ENCODE measurements at regions not wholly inside any gene's neighbourhood (a gene's known extent, or its start where the extent isn't known, plus 50 kb on each side); places are given as distances from the start of the nearest gene placed in this dataset.

GRCh38 chr3:30399394-30400181 lies 206.8 kb upstream of the TGFBR2 start:
- Histone ChIP-seq H3K9ac (ENCODE audit: low read length in 3 of 3) (no peak overlapping the region), H3K36me3 (ENCODE audit: control insufficient read depth in 2 of 3, insufficient read depth in 3 of 3, low read length in 3 of 3) (no peaks in the 10 kb centered on the region), H3K4me1 (ENCODE audit: control insufficient read depth in 2 of 3, insufficient read depth in 2 of 3, low read depth in 1 of 3, low read length in 3 of 3) (peaks cover 0 to 5% (median 0%) of the 10 kb centered on the region in 3 donors), H3K9me3 (ENCODE audit: control insufficient read depth in 2 of 3, insufficient read depth in 1 of 3, low read length in 3 of 3) (no peaks in the 10 kb centered on the region), H3K4me3 (ENCODE audit: low read length in 3 of 3) (no peak overlapping the region), H3K27ac (ENCODE audit: low read depth in 2 of 2, low read length in 2 of 2) (no peak overlapping the region), H3K27me3 (ENCODE audit: control insufficient read depth, insufficient read depth, low read length) (no peaks in the 10 kb centered on the region)
- FAIRE-seq: no peak
- intact Hi-C loops (cut with DNase I): no loop called here
- TF ChIP-seq CTCF (IDR thresholded peaks at IDR 0.05; ENCODE audit: borderline replicate concordance, extremely low read depth, insufficient read depth): no peak
- no peak for DNase-seq

- no peak overlapping the region for H3K9ac ChIP-seq (ENCODE audit: low read length in 3 of 3)
- FAIRE-seq: no peak
- H3K9me3 ChIP-seq (ENCODE audit: control insufficient read depth in 2 of 3, insufficient read depth in 1 of 3, low read length in 3 of 3): no peaks in the 10 kb centered on the region
- H3K36me3 ChIP-seq (ENCODE audit: control insufficient read depth in 2 of 3, insufficient read depth in 3 of 3, low read length in 3 of 3): no peaks in the 10 kb centered on the region
- intact Hi-C loops (cut with DNase I): no loop called here
- TF ChIP-seq CTCF (IDR thresholded peaks at IDR 0.05; ENCODE audit: borderline replicate concordance, extremely low read depth, insufficient read depth): no peak
- no peak for DNase-seq
- no peak overlapping the region for H3K4me3 ChIP-seq (ENCODE audit: low read length in 3 of 3)
- peak overlapping the region in 1 of 2 donors; percentile 41 for H3K27ac ChIP-seq (ENCODE audit: low read depth in 2 of 2, low read length in 2 of 2)
- H3K27me3 ChIP-seq (ENCODE audit: control insufficient read depth, insufficient read depth, low read length): no peaks in the 10 kb centered on the region
- peaks cover 0 to 5% (median 0%) of the 10 kb centered on the region in 3 donors for H3K4me1 ChIP-seq (ENCODE audit: control insufficient read depth in 2 of 3, insufficient read depth in 2 of 3, low read depth in 1 of 3, low read length in 3 of 3)
Measured at GRCh38 chr3:30400926-30401325, 205.5 kb upstream of the TGFBR2 start.

GRCh38 chr3:30401971-30402370 lies 204.4 kb upstream of the TGFBR2 start:
- no peaks in the 10 kb centered on the region for H3K27me3 ChIP-seq (ENCODE audit: control insufficient read depth, insufficient read depth, low read length)
- H3K27ac ChIP-seq (ENCODE audit: low read depth in 2 of 2, low read length in 2 of 2): no peak overlapping the region
- no peak overlapping the region for H3K4me3 ChIP-seq (ENCODE audit: low read length in 3 of 3)
- no peak for DNase-seq
- intact Hi-C loops (cut with DNase I): no loop called here
- no peaks in the 10 kb centered on the region for H3K9me3 ChIP-seq (ENCODE audit: control insufficient read depth in 2 of 3, insufficient read depth in 1 of 3, low read length in 3 of 3)
- peaks cover 0 to 5% (median 0%) of the 10 kb centered on the region in 3 donors for H3K4me1 ChIP-seq (ENCODE audit: control insufficient read depth in 2 of 3, insufficient read depth in 2 of 3, low read depth in 1 of 3, low read length in 3 of 3)
- TF ChIP-seq CTCF (IDR thresholded peaks at IDR 0.05; ENCODE audit: borderline replicate concordance, extremely low read depth, insufficient read depth): no peak
- no peak overlapping the region for H3K9ac ChIP-seq (ENCODE audit: low read length in 3 of 3)
- no peak for FAIRE-seq
- H3K36me3 ChIP-seq (ENCODE audit: control insufficient read depth in 2 of 3, insufficient read depth in 3 of 3, low read length in 3 of 3): no peaks in the 10 kb centered on the region
